D721Med (cell line): ENCODE measurements at regions not wholly inside any gene's neighbourhood (a gene's known extent, or its start where the extent isn't known, plus 50 kb on each side); places are given as distances from the start of the nearest gene placed in this dataset.

ENCODE experiments used
- DNase-seq: peaks from one replicate; pipeline ENCODE4 v3.0.0; 2011; ENCODE audit warnings: low spot score; ENCODE audit not compliant: insufficient read length
- FAIRE-seq: peaks from 2 replicates; lab custom pipeline; 2011; peaks lifted over from hg19 to GRCh38; lab: Jason Lieb, UNC
- CTCF ChIP-seq: IDR thresholded peaks from 2 replicates; pipeline ENCODE4 v1.5.1; 2012; ENCODE audit warnings: mild to moderate bottlenecking, control low read depth; ENCODE audit not compliant: insufficient read depth; ENCODE audit errors: missing control alignments

DNA sequence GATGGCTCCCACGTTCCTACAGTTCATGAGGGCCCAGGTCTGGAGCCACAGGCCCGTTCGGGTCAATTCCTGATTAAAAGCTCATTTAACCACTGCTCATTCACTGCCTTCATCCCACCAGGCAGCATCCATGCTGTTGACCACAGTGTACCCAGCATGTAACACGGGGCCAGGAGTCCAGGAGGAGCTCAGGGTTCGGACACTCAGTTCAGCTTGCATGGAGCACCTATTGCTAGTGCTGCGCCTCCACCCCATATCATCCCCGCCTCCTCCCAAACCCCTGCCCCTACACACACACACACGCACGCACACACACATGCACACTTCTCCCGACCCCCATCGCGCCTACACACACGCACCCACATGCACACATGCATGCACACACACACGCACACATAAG is 72.9 kb upstream of the SNTG2 start:
- DNase-seq (no peak), FAIRE-seq (no peak)
- no peak for TF ChIP-seq CTCF

DNA sequence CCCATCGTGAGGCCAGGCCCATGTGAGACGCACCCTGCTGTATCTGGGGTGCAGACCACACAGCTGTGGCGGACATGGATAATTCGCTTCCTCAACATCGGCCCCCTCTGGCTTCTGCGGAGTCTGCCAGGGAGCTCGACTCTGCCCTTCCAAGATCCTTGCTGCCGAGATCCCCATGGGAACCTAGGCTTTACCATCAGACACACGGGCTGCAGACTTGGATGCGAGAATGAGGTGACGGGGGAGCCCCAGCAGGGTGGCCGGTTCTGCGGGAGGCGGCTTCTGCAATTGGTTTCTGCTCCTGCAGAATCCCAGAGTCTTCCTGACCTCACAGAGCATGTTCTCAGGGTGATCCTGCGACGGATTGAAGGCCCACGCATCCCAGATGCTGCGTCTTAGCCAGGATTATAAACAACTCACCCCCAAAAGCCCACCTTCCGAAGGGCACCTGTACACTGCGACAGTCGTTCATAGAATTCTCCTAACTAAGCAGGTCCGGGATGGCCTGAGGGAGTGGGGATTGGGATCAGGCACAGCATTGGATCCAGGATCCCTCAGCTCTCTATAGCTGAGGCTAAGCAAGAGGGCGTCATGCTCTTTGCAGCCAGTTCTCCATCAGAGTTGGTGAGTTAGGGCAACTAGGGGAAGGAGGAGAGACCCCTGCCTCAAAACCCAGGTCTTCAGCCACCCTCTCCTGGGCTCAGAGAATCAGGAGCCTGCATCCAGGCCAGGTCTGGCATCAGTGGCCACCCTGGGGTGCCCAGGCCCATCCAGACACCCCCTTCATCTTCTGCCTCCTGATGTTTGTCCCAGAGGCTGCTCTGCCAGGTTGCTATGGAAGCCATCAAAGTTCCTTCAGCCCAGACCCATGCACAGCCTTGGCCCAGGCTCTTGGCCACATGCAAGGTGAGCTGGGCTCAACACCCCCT is 74.7 kb upstream of the SNTG2 start:
- TF ChIP-seq CTCF: no peak
- FAIRE-seq (no peak), DNase-seq (no peak)

GRCh38 chr2:873651-874580 is 76.7 kb upstream of the SNTG2 start:
- FAIRE-seq (no peak), DNase-seq (no peak)
- TF ChIP-seq CTCF: no peak

- TF ChIP-seq CTCF: no peak
- FAIRE-seq: no peak
- DNase-seq: no peak
Observed at GRCh38 chr2:873027-873426, 77.6 kb upstream of the SNTG2 start.

- no peak for FAIRE-seq
Observed at GRCh38 chr2:871926-872680, 78.5 kb upstream of the SNTG2 start.

More at GRCh38 chr2:871926-872680, 78.5 kb upstream of the SNTG2 start:
- no peak for DNase-seq
- no peak for TF ChIP-seq CTCF
